ENCODE measurements at regions not wholly inside any gene's neighbourhood (a gene's known extent, or its start where the extent isn't known, plus 50 kb on each side); places are given as distances from the start of the nearest gene placed in this dataset.
"Not testable (repeated sequence)": the region's sequence is repeated elsewhere in the genome, so short reads cannot be mapped to it uniquely, and the experiment has no call there.

DNA sequence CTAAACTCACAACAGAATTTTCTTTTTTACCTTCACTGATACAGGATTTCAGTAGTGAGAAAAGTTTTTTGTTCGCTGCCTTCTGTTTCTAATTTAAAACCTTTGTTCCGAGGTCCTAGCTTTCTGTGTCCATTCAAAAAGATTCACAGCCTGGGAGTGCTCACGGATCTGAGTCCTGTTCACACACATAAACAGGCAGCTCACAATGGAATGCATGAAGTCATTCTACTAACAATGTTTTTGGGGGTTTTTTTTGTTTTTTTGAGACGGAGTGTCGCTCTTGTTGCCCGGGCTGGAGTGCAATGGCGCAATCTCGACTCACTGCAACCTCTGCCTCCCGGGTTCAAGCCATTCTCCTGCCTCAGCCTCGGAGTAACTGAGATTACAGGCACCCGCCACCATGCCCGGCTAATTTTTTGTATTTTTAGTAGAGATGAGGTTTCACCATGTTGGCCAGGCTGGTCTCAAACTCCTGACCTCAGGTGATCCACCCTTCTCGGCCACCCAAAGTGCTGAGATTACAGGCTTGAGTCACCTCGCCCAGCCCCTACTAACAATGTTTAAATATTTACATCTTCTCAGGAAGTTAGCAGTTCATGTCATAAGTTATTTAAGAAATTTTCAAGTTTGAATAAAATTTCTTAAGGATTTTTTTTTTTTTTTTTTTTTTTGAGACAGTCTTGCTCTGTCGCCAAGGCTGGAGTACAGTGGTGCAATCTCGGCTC, 59.0 kb downstream of the PRR18 start:
- CTCF ChIA-PET; H3K9me3 ChIP-seq (replicated peaks; ENCODE audit: control insufficient read depth, insufficient read depth, low read length); H3K4me3 ChIP-seq; BruUV-seq (replicated peaks); H4K20me1 ChIP-seq (ENCODE audit: control insufficient read depth, insufficient read depth); H3K36me3 ChIP-seq (ENCODE audit: control insufficient read depth in 2 of 2, insufficient read depth in 2 of 2, low read length in 1 of 2); H3K79me2 ChIP-seq (ENCODE audit: control insufficient read depth, insufficient read depth, low read length); H3K27ac ChIP-seq (ENCODE audit: control insufficient read depth, insufficient read depth); H3K27me3 ChIP-seq (replicated peaks in 1 of 2; ENCODE audit: control insufficient read depth in 2 of 2, insufficient read depth in 2 of 2, low read length in 1 of 2); ATAC-seq; H3K4me2 ChIP-seq (ENCODE audit: control insufficient read depth, insufficient read depth); POLR2A ChIA-PET; RAD21 ChIA-PET (ENCODE audit: unreplicated experiment); in situ Hi-C loops (cut with MboI); H2AFZ ChIP-seq (ENCODE audit: control insufficient read depth, low read depth, low read length); H3K9ac ChIP-seq (ENCODE audit: control insufficient read depth, insufficient read depth, low read length); FAIRE-seq; SMC1A ChIA-PET (ENCODE audit: uncharacterized antibody, unreplicated experiment); DNase-seq (ENCODE audit: low read depth, low spot score); intact Hi-C loops (cut with micrococcal nuclease; ENCODE audit: unreplicated experiment): not testable (repeated sequence)
- H3K4me1 ChIP-seq (ENCODE audit: control insufficient read depth, insufficient read depth, low read length) = peaks cover 10% of the 10 kb centered on the region
- 60% methylated on average over 12 of the region's 16 CpGs for WGBS (ENCODE audit: insufficient coverage, insufficient replicate concordance, low lambda C conversion rate, missing lambda C conversion rate)

DNA sequence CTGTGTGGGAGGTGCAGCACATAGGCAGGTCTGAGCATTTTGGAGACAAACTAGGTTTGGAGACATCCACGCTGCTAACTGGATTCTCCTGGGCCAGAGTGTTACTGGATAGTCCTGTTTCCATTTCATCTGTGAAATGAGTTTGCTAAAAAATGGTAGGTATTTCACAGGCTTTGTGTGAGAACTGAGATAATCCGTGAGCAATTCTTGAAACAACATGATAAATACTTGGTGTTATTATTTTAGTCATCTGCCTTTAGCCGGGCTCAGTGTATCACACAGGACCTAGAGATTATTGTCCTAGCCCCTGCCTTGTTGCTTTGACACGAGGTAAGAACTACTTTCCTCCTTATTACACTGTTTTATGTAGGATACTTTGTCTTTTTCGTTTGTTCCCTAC, 63.0 kb downstream of the PRR18 start:
- in situ Hi-C loops (cut with MboI) = no loop called here
- Histone ChIP-seq H4K20me1 (ENCODE audit: control insufficient read depth, insufficient read depth) (no peaks in the 10 kb centered on the region), H3K27me3 (replicated peaks in 1 of 2; ENCODE audit: control insufficient read depth in 2 of 2, insufficient read depth in 2 of 2, low read length in 1 of 2) (no peaks in the 10 kb centered on the region), H2AFZ (ENCODE audit: control insufficient read depth, low read depth, low read length) (peak overlapping the region; percentile 53; the same call in 1 of the 2 replicates), H3K4me3 (no peak overlapping the region), H3K79me2 (ENCODE audit: control insufficient read depth, insufficient read depth, low read length) (no peaks in the 10 kb centered on the region), H3K36me3 (ENCODE audit: control insufficient read depth in 2 of 2, insufficient read depth in 2 of 2, low read length in 1 of 2) (no peaks in the 10 kb centered on the region), H3K4me2 (ENCODE audit: control insufficient read depth, insufficient read depth) (peak overlapping the region; percentile 70), H3K27ac (ENCODE audit: control insufficient read depth, insufficient read depth) (peak overlapping the region; percentile 45), H3K4me1 (ENCODE audit: control insufficient read depth, insufficient read depth, low read length) (peaks cover 19% of the 10 kb centered on the region), H3K9ac (ENCODE audit: control insufficient read depth, insufficient read depth, low read length) (peak overlapping the region; percentile 32; the same call in 1 of the 2 replicates), H3K9me3 (replicated peaks; ENCODE audit: control insufficient read depth, insufficient read depth, low read length) (no peaks in the 10 kb centered on the region)
- FAIRE-seq (no peak), ATAC-seq (no peak; the same call in 1 of the 3 replicates), DNase-seq (ENCODE audit: low read depth, low spot score) (no peak)
- ChIA-PET RAD21 (ENCODE audit: unreplicated experiment) (no interaction called here), CTCF (no interaction called here), POLR2A (no interaction called here), SMC1A (ENCODE audit: uncharacterized antibody, unreplicated experiment) (interaction anchor here (1.3 kb wide), 1 partner anchor 11 kb away, joined by 3 read pairs; no protein-coding TSS in a partner anchor)
- TF ChIP-seq MEF2B (IDR thresholded peaks at IDR 0.05; ENCODE audit: partially characterized antibody, poor library complexity, severe bottlenecking) (no peak), TBL1XR1 (IDR thresholded peaks at IDR 0.05; ENCODE audit: low read depth, low read length) (no peak), RBBP5 (conservative IDR thresholded peaks at IDR 0.05) (no peak), MEF2A (IDR thresholded peaks at IDR 0.05; ENCODE audit: insufficient read depth, low read depth, low read length) (no peak), IRF4 (IDR thresholded peaks at IDR 0.05; ENCODE audit: low read depth, low read length) (no peak)
- intact Hi-C loops (cut with micrococcal nuclease; ENCODE audit: unreplicated experiment) = no loop called here
- WGBS (ENCODE audit: insufficient coverage, insufficient replicate concordance, low lambda C conversion rate, missing lambda C conversion rate) = 2% methylated on average over 5 of the region's 5 CpGs
- BruUV-seq (replicated peaks) = no TSS peak
